IPS DF 6.9 (cell line): ENCODE measurements at regions not wholly inside any gene's neighbourhood (a gene's known extent, or its start where the extent isn't known, plus 50 kb on each side); places are given as distances from the start of the nearest gene placed in this dataset.

ENCODE experiments used
- DNase-seq: peaks from one replicate; pipeline ENCODE4 v3.0.0-alpha.2; 2013; ENCODE audit warnings: low read depth, low spot score
- H3K27ac ChIP-seq: one replicate; pipeline ENCODE4 v1.5.1; 2013; ENCODE audit warnings: low read length, control low read depth
- H3K27me3 ChIP-seq: 2 replicates; pipeline ENCODE4 v1.6.1; 2013; ENCODE audit warnings: mild to moderate bottlenecking, low read length; ENCODE audit not compliant: control insufficient read depth, insufficient read depth
- H3K36me3 ChIP-seq: 2 replicates; pipeline ENCODE4 v1.6.1; 2013; ENCODE audit warnings: low read length; ENCODE audit not compliant: control insufficient read depth, insufficient read depth
- H3K4me1 ChIP-seq: 2 replicates; pipeline ENCODE4 v1.6.1; 2013; ENCODE audit warnings: low read length; ENCODE audit not compliant: control insufficient read depth, insufficient read depth
- H3K4me3 ChIP-seq: 2 replicates; pipeline ENCODE4 v1.5.1; 2013; ENCODE audit warnings: mild to moderate bottlenecking, low read length
- H3K9me3 ChIP-seq: 2 replicates; pipeline ENCODE4 v1.6.1; 2013; ENCODE audit warnings: low read length, inconsistent platforms; ENCODE audit not compliant: control insufficient read depth, insufficient read depth
- WGBS: extraction: QIAGEN DNeasy Blood & Tissue Kit; methylation state at CpG from one replicate; pipeline ENCODE4 v1.1.7; 2013; ENCODE audit warnings: mixed read lengths, missing lambda C conversion rate; ENCODE audit not compliant: insufficient read length, insufficient coverage; 5-methylcytosine and 5-hydroxymethylcytosine counted together

- WGBS = no CpG with 5 or more reads among the region's 2 CpGs
- H3K36me3 ChIP-seq = no peaks in the 10 kb centered on the region
- H3K27ac ChIP-seq = no peak overlapping the region
- H3K4me3 ChIP-seq = no peak overlapping the region
- H3K27me3 ChIP-seq = no peaks in the 10 kb centered on the region
- no peaks in the 10 kb centered on the region for H3K4me1 ChIP-seq
- no peaks in the 10 kb centered on the region for H3K9me3 ChIP-seq
- DNase-seq = no peak
These were observed 114.0 kb downstream of the NR1D2 start for GRCh38 chr3:24058940-24059705.

GRCh38 chr3:24060055-24060454 is 115.0 kb downstream of the NR1D2 start:
- Histone ChIP-seq H3K27me3 (no peaks in the 10 kb centered on the region), H3K4me1 (no peaks in the 10 kb centered on the region), H3K9me3 (no peaks in the 10 kb centered on the region), H3K4me3 (no peak overlapping the region), H3K27ac (no peak overlapping the region), H3K36me3 (no peaks in the 10 kb centered on the region)
- no CpG with 5 or more reads among the region's 3 CpGs for WGBS
- peak; percentile 18 for DNase-seq

GRCh38 chr3:24062916-24063315 is 117.8 kb downstream of the NR1D2 start:
- Histone ChIP-seq H3K4me1 (no peaks in the 10 kb centered on the region), H3K27ac (no peak overlapping the region), H3K4me3 (no peak overlapping the region), H3K9me3 (no peaks in the 10 kb centered on the region), H3K36me3 (no peaks in the 10 kb centered on the region), H3K27me3 (no peaks in the 10 kb centered on the region)
- WGBS = no CpG with 5 or more reads among the region's 3 CpGs
- DNase-seq = no peak
